WTC11 (cell line): ENCODE measurements at regions not wholly inside any gene's neighbourhood (a gene's known extent, or its start where the extent isn't known, plus 50 kb on each side); places are given as distances from the start of the nearest gene placed in this dataset.

Experiments
- ATAC-seq: fragments of 200-7000 bp; cut with Tn5 transposase; 2 replicates; pipeline ENCODE4 v1.10.0; 2021; ENCODE audit warnings: mild to moderate bottlenecking, moderate library complexity
- CTCF ChIA-PET: fragments of 300-600 bp; sonication (Branson Sonifier 250); formaldehyde crosslinking; loops from one replicate; lab custom pipeline; 2021; ENCODE audit warnings: antibody characterized with exemption; lab: Charles Lee
- POLR2A ChIA-PET: fragments of 350-600 bp; sonication (Branson Sonifier 250); formaldehyde crosslinking; loops from one replicate; lab custom pipeline; 2021; ENCODE audit warnings: antibody characterized with exemption; lab: Charles Lee
- DNase-seq: peaks from one replicate; pipeline ENCODE4 v3.0.0; 2021; ENCODE audit warnings: low spot score
- H3K27ac Mint-ChIP-seq: 2 replicates; pipeline ENCODE4 v1.8.0; 2021; ENCODE audit warnings: mixed read lengths
- H3K27me3 Mint-ChIP-seq: 2 replicates; pipeline ENCODE4 v1.8.0; 2021; ENCODE audit warnings: low read depth, mild to moderate bottlenecking, moderate library complexity, mixed read lengths
- H3K36me3 Mint-ChIP-seq: 2 replicates; pipeline ENCODE4 v1.8.0; 2021; ENCODE audit warnings: mixed read lengths
- H3K4me1 Mint-ChIP-seq: 2 replicates; pipeline ENCODE4 v1.8.0; 2022; ENCODE audit warnings: mixed read lengths
- H3K4me3 Mint-ChIP-seq: 2 replicates; pipeline ENCODE4 v1.8.0; 2021; ENCODE audit warnings: mild to moderate bottlenecking, moderate library complexity, mixed read lengths
- H3K9me3 Mint-ChIP-seq: 2 replicates; pipeline ENCODE4 v1.8.0; 2021; ENCODE audit warnings: mixed read lengths
- ATF1 ChIP-seq: sonication (generic); formaldehyde crosslinking; IDR thresholded peaks from 2 replicates; pipeline ENCODE4 v1.8.1; 2023; ENCODE audit warnings: mild to moderate bottlenecking, moderate library complexity, missing genetic modification reagents
- ATF3 ChIP-seq: sonication (generic); formaldehyde crosslinking; conservative IDR thresholded peaks from 2 replicates; pipeline ENCODE4 v1.8.1; 2022; ENCODE audit warnings: mild to moderate bottlenecking, missing genetic modification reagents
- E2F5 ChIP-seq: sonication (generic); formaldehyde crosslinking; IDR thresholded peaks from 2 replicates; pipeline ENCODE4 v1.8.1; 2022; ENCODE audit warnings: mild to moderate bottlenecking, moderate library complexity, missing genetic modification reagents
- ELF4 ChIP-seq: sonication (generic); formaldehyde crosslinking; IDR thresholded peaks from 2 replicates; pipeline ENCODE4 v1.8.1; 2022; ENCODE audit warnings: low read depth, mild to moderate bottlenecking, moderate library complexity, missing genetic modification reagents
- ERG ChIP-seq: fragments of 250-450 bp; sonication (Bioruptor Pico); IDR thresholded peaks from 2 replicates; pipeline ENCODE4 v1.8.0; 2021; ENCODE audit warnings: mild to moderate bottlenecking
- FOXK1 ChIP-seq: sonication (generic); formaldehyde crosslinking; IDR thresholded peaks from 2 replicates; pipeline ENCODE4 v1.8.0; 2022; ENCODE audit warnings: mild to moderate bottlenecking, moderate library complexity, missing genetic modification reagents
- HMGA2 ChIP-seq: fragments of 250-450 bp; sonication (Bioruptor Pico); IDR thresholded peaks from 2 replicates; pipeline ENCODE4 v1.4.0; 2021; ENCODE audit warnings: mild to moderate bottlenecking, moderate library complexity
- MYBL2 ChIP-seq: sonication (generic); formaldehyde crosslinking; IDR thresholded peaks from 2 replicates; pipeline ENCODE4 v1.8.1; 2023; ENCODE audit warnings: mild to moderate bottlenecking, moderate library complexity, missing genetic modification reagents
- NR2C2 ChIP-seq: sonication (generic); formaldehyde crosslinking; IDR thresholded peaks from 2 replicates; pipeline ENCODE4 v1.8.0; 2022; ENCODE audit warnings: mild to moderate bottlenecking, missing genetic modification reagents
- PRDM15 ChIP-seq: sonication (generic); formaldehyde crosslinking; IDR thresholded peaks from 2 replicates; pipeline ENCODE4 v1.8.0; 2022; ENCODE audit warnings: missing genetic modification reagents
- RELA ChIP-seq: sonication (generic); formaldehyde crosslinking; IDR thresholded peaks from 2 replicates; pipeline ENCODE4 v1.8.1; 2022; ENCODE audit warnings: missing genetic modification reagents, mild to moderate bottlenecking, borderline replicate concordance
- SMAD3 ChIP-seq: sonication (generic); formaldehyde crosslinking; IDR thresholded peaks from 2 replicates; pipeline ENCODE4 v1.8.0; 2022; ENCODE audit warnings: missing genetic modification reagents, mild to moderate bottlenecking, borderline replicate concordance
- STAT6 ChIP-seq: sonication (generic); formaldehyde crosslinking; conservative IDR thresholded peaks from 2 replicates; pipeline ENCODE4 v1.8.1; 2023; ENCODE audit warnings: mild to moderate bottlenecking, low read depth, missing genetic modification reagents, moderate library complexity
- TEAD4 ChIP-seq: sonication (generic); formaldehyde crosslinking; IDR thresholded peaks from 2 replicates; pipeline ENCODE4 v1.8.0; 2022; ENCODE audit warnings: mild to moderate bottlenecking, missing genetic modification reagents
- USF2 ChIP-seq: sonication (generic); formaldehyde crosslinking; IDR thresholded peaks from 2 replicates; pipeline ENCODE4 v1.8.1; 2023; ENCODE audit warnings: mild to moderate bottlenecking, missing genetic modification reagents, moderate library complexity
- ZNF219 ChIP-seq: sonication (generic); formaldehyde crosslinking; IDR thresholded peaks from 2 replicates; pipeline ENCODE4 v1.8.0; 2023; ENCODE audit warnings: missing genetic modification reagents, mild to moderate bottlenecking, borderline replicate concordance
- ZNF232 ChIP-seq: sonication (generic); formaldehyde crosslinking; IDR thresholded peaks from 2 replicates; pipeline ENCODE4 v1.8.0; 2022; ENCODE audit warnings: mild to moderate bottlenecking, missing genetic modification reagents
- ZNF263 ChIP-seq: sonication (generic); formaldehyde crosslinking; IDR thresholded peaks from 2 replicates; pipeline ENCODE4 v1.8.1; 2022; ENCODE audit warnings: low read depth, mild to moderate bottlenecking, moderate library complexity, missing genetic modification reagents
- ZNF532 ChIP-seq: fragments of 250-450 bp; sonication (Bioruptor Pico); IDR thresholded peaks from 2 replicates; pipeline ENCODE4 v1.9.0; 2021; ENCODE audit warnings: mild to moderate bottlenecking, borderline replicate concordance
- ZNF671 ChIP-seq: fragments of 250-450 bp; sonication (Bioruptor Pico); IDR thresholded peaks from 2 replicates; pipeline ENCODE4 v1.8.0; 2021; ENCODE audit warnings: mild to moderate bottlenecking

GRCh38 chr3:191737742-191738141 lies 276.8 kb downstream of the PYDC2 start:
- Mint-ChIP-seq H3K27ac (no peak overlapping the region), H3K9me3 (peaks cover 48% of the 10 kb centered on the region), H3K27me3 (no peaks in the 10 kb centered on the region), H3K4me3 (no peak overlapping the region), H3K36me3 (peaks cover 34% of the 10 kb centered on the region), H3K4me1 (peaks cover 4% of the 10 kb centered on the region)
- ATAC-seq: no peak
- no peak for TF ChIP-seq SMAD3 (CRISPR knock-in tag)
- no peak for TF ChIP-seq USF2 (CRISPR knock-in tag)
- no peak for TF ChIP-seq ERG (CRISPR knock-in tag)
- no peak for TF ChIP-seq HMGA2 (CRISPR knock-in tag)
- no peak for TF ChIP-seq PRDM15 (CRISPR knock-in tag)
- TF ChIP-seq RELA (CRISPR knock-in tag): no peak
- no peak for TF ChIP-seq TEAD4
- no peak for TF ChIP-seq ELF4 (CRISPR knock-in tag)
- ChIA-PET CTCF (no interaction called here), POLR2A (no interaction called here)
- no peak for DNase-seq

- ATAC-seq (no peak), DNase-seq (no peak)
- Mint-ChIP-seq H3K36me3 (peaks cover 34% of the 10 kb centered on the region), H3K4me3 (no peak overlapping the region), H3K4me1 (peaks cover 10% of the 10 kb centered on the region), H3K27ac (no peak overlapping the region), H3K27me3 (no peaks in the 10 kb centered on the region), H3K9me3 (peaks cover 42% of the 10 kb centered on the region)
- ChIA-PET POLR2A (no interaction called here), CTCF (no interaction called here)
- TF ChIP-seq ZNF671 (CRISPR knock-in tag) (no peak), STAT6 (CRISPR knock-in tag) (no peak), ZNF232 (no peak), ATF3 (CRISPR knock-in tag) (no peak), ZNF263 (CRISPR knock-in tag) (no peak), NR2C2 (CRISPR knock-in tag) (no peak), ZNF532 (CRISPR knock-in tag) (no peak), ZNF219 (no peak), ATF1 (CRISPR knock-in tag) (no peak), MYBL2 (CRISPR knock-in tag) (no peak), E2F5 (CRISPR knock-in tag) (no peak), FOXK1 (CRISPR knock-in tag) (no peak)
These were observed 279.7 kb downstream of the PYDC2 start for GRCh38 chr3:191740712-191741111.
